ENCODE measurements at regions not wholly inside any gene's neighbourhood (a gene's known extent, or its start where the extent isn't known, plus 50 kb on each side); places are given as distances from the start of the nearest gene placed in this dataset.
A peak's percentile ranks its signal among the peaks of the same experiment; 100 is the strongest.

DNA sequence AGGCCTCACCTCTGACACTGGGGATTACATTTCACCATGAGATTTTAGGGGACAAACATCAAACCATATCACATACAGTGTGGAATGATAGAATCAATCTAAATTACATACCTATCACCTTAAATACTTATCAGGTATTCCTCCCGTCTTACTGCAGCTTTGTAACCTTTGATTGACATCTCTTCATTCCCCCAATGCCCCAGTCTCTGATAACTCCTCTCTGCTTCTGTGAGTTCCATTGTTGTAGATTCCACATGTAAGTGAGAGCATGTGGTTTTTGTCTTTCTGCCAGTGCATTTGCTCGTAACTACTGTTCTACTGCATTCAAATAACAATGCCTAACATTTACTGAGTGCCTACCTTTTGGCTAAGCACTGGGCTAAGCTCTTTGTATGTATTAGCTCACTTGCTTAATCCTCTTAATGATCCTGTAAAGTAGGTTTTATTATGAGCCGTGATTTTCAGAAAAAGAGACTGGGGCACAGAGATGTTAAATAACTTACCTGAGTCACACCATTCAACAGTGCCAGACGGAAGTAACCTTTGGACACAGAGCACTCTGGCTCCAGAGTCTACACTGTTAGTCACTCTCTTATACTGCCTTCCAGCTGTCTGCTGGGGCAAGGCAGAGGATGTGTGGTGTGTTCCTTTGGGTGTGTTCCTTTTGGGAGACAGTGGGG is 63.7 kb upstream of the ESX1 start:
- TF ChIP-seq, protein P1, sequence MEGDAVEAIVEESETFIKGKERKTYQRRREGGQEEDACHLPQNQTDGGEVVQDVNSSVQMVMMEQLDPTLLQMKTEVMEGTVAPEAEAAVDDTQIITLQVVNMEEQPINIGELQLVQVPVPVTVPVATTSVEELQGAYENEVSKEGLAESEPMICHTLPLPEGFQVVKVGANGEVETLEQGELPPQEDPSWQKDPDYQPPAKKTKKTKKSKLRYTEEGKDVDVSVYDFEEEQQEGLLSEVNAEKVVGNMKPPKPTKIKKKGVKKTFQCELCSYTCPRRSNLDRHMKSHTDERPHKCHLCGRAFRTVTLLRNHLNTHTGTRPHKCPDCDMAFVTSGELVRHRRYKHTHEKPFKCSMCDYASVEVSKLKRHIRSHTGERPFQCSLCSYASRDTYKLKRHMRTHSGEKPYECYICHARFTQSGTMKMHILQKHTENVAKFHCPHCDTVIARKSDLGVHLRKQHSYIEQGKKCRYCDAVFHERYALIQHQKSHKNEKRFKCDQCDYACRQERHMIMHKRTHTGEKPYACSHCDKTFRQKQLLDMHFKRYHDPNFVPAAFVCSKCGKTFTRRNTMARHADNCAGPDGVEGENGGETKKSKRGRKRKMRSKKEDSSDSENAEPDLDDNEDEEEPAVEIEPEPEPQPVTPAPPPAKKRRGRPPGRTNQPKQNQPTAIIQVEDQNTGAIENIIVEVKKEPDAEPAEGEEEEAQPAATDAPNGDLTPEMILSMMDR (IDR thresholded peaks at IDR 0.05), result no peak
- no peak for TF ChIP-seq POLR2A (IDR thresholded peaks at IDR 0.05)
- peak; percentile 27 for TF ChIP-seq POLR2AphosphoS5 (IDR thresholded peaks at IDR 0.05)
